Fibroblast of upper back skin (primary cell): ENCODE measurements at regions not wholly inside any gene's neighbourhood (a gene's known extent, or its start where the extent isn't known, plus 50 kb on each side); places are given as distances from the start of the nearest gene placed in this dataset.

Source experiments
- DNase-seq: peaks from one replicate; pipeline ENCODE4 v3.0.0-alpha.2; 2013

DNA sequence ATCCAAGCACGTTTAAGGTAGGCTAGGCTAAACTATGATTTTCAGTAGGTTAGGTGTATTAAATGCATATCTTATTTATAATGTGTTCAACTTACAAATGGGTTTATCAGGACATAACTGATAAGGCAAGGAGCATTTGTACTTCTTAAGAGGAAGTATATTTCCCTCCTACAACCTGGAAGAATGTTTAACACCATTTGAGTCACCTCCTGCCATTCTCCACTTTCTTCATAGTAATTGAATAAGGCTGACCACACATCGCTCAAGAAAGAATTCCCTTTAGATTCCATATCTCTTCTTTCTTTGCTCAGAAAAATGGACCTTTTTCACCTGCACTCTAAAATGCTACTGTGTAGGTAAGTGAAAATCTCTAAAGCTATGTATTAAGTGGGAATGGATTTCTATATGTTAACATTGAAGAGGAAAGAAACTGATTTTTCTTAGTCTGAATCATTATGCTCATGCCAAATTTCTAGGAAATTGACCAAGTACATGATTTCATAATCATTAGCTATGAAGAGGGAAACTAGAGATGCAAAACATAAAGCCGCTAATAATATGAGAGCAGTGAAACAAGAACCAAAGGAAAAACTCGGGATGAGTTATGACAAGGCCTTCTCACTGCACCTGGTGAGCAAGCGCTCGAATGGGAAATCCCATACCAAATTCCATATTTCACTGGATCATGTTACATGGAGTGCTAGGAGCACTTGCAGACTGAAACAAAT lies 210.4 kb downstream of the ALDH8A1 start:
- peak; percentile 76 for DNase-seq

DNA sequence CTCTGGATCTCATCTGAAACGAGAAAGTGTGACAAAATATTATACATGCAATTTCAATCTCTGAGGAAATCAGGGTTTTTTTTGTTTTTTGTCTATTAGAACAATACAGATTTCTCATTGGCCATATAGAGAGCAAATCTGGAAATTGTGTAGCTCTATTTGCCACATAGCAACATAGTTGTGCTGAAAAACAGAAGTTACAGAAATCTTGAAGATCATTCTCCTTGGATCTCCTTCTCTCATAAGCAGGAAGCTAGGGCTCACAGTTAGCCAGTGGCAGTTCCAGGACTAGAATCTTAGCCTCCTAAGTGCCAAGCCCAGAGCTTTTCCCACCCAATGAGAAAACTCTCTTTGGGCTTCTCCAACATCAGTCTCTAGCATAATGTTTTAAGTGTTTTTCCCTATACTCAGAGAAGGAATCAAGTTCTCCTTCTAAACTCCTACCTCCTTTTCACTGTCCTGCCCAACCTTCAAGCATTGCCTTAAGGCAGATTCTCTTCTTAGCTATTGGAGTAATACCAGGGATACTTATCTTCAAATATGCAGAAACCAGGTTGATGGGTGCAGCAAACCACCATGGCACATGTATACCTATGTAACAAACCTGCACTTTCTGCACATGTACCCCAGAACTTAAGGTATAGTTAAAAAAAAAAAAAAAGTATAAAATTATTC lies 211.6 kb downstream of the ALDH8A1 start:
- no peak for DNase-seq

DNA sequence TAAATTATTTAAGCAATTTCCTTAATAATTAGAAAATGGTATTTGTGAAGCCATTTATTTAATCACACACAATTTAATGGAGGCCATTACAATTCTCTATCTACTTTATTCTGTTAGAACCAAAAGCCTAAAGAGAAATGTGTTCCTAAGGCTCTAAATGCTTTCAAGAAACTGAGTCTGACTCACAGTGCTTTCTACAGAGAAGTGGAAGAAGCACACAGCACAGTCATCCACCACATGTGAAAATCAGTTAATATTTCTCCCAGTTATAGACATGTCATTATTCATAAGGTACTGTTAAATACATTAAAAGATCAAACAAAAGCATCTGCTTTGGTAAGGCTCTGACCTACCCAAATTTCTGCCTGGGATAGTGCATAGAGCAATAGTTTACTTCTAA lies 214.4 kb downstream of the ALDH8A1 start:
- DNase-seq = no peak

DNA sequence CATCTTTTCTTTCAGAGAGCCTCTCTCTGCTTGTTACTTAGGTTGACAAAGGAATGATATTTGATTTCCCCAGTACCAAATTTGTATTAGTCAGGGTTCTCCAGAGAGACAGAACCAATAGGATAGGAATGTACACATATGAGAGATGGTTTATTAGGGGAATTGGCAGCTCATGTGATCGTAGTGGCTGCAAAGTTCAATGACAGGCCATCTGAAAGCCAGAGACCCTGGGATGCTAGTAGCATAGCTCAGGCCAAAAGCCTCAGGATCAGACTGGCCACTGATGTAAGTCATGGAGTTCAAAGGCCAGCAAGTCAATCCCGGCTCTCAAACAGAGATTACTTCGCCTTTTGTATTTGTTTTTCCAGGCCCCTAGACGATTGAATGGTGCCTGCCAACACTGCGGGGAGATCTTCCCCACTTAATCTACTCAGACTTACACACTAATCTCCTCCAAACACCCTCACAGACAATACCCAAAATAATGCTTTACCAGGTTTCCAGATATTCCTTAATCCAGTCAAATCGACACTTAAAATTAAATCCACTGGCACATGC lies 215.5 kb downstream of the ALDH8A1 start:
- DNase-seq = no peak

DNA sequence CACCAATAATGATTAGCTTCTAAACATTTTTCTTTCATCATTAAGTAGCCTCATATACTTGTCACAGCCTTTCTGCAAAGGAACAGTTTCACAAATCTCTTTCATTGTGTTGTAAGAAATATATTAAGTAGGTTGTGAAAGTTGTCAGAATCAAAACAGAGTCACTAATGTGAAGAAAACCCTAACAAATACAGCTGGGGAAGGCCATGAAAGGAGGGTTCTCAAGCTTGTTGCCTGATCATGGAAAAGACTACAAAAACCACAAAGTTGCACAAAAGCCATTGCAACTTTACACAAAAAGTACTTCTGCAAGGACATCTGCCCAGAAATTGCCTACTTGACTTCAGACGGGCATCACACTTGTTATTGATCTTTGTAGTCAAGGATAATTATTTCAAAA lies 216.1 kb downstream of the ALDH8A1 start:
- no peak for DNase-seq

DNA sequence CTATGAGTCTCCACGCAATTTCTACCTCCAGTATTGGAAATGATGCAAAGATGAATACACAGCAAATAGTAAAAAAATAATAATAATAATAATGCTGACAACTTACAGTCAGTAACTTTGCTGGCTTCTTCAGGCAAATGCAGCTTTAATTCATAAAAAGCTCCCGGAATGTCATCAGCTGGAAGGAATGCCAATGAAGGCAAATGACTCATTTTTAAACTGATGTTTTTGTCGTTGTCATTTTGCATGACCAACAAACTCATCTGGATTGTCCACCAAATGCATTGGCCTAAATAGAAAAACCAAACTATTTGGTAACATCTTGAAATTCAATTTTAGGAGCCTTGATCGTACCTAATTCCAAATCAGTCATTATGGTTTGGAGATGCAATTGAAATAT lies 217.1 kb downstream of the ALDH8A1 start:
- peak; percentile 20 for DNase-seq

DNA sequence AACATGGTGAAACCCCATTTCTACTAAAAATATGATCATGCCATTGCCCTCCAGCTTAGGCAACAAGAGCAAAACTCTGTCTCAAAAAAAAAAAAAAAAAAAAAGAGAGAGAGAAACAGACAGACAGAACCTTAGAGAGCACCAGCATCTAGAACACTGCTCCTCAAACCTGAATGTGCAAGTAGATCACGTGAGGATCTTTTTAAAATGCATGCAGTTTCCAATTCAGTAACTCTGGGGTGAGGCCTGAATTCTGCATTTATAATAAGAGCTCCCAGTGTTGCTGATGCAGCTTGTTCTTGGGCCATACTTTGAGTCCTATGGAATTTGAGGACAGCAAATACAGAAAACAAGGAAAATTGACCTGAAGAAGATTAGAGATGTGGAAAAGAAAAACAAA lies 218.3 kb downstream of the ALDH8A1 start:
- no peak for DNase-seq

DNA sequence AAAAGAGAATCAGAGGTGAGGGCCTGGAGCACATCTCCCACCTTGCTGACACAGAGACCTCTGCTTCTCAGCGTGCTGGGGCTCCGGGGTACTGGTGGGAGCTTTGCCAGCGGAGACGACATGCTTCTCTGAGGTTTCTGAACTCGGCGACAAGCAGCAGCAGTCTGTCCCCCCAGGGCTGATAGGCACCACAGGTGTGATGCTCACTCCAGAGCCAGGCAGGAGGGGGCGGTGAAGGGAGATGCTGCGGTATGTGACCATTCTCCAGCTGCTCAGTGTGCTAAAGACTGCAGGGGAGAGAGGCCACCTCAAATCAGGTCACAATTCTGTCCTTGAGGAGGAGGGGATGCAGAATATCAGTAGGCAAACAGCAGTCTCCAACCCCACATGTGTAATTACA lies 219.9 kb downstream of the ALDH8A1 start:
- DNase-seq = no peak

DNA sequence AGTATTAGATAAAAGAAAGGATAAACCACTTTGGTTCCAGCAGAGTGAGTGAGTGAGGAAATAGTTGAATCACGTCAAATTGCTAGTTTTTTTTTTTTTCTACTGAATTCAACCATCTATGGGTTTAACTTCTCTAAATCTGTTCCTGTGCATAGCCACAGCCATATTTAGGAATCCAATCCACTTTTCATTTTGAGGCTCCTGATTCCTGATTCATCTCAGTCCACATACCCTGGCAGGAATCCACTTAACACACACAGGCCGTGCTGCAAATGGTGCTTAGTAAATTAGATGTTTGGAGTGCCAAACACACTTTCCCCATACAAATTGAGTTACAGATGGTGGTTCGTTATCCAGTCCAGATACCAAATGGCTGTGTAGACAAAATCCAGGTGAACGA lies 220.3 kb downstream of the ALDH8A1 start:
- DNase-seq = peak; percentile 80

DNA sequence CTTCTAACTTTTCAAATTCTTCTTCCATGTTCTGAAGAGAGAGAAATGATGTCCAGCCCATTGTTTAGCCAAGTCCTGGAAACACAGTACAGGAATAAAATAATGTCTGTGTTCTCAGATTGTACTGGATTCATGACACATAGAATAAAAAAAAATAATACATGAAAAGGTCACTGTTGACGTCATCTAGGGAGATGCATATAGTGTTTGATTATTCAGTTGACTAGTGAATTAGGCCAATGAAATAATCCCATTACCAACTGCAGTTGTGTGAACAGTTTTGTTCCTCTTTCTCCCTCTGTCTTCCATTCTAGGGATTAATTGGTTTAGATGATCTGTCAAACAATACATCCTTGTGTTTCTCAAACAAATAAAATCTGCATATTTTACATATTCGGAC lies 222.8 kb downstream of the ALDH8A1 start:
- DNase-seq = no peak

DNA sequence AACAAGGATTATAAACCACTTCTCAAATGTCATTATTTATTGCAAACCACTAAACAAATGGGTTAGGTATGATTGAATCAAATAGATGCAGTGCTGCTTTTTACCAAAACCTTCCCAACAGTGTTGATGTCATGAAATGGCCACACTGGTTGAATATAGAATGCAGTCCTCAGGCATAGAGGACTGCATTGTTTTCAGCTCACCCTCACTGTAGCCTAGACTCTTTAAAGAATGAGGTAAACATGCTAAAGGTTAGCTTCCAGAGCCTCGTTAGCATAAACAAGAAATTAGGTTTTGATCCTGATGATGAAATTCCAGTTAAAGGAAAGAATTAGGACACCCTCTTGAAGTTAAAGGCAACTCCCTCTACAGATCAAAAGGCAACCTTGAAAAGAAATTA lies 224.3 kb downstream of the ALDH8A1 start:
- DNase-seq = no peak

DNA sequence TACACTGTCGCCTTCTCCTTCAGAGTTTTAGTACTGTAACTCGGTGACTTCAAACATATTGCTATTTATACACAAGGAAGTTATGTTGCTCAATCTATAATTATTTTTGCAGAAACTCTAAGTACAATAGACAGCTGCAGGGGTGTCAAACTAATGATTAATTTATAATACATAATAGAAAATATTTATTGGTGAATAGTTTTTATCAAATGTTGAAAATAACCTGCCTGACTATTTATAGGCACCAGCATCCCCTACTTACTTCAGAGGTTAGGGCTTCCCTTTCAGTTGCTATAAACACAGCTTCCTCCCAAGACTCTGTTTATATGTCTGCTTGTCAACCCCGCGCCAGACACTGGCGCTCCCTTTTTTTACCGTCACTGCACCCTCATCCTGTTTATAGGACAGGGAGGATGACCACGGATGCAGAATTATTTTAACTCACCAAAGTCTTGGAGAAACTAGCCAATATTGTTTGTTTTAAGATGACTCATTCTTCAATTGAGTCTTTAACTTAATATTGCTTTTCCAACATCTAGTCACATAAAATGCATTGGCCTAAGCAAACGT lies 225.0 kb downstream of the ALDH8A1 start:
- no peak for DNase-seq

DNA sequence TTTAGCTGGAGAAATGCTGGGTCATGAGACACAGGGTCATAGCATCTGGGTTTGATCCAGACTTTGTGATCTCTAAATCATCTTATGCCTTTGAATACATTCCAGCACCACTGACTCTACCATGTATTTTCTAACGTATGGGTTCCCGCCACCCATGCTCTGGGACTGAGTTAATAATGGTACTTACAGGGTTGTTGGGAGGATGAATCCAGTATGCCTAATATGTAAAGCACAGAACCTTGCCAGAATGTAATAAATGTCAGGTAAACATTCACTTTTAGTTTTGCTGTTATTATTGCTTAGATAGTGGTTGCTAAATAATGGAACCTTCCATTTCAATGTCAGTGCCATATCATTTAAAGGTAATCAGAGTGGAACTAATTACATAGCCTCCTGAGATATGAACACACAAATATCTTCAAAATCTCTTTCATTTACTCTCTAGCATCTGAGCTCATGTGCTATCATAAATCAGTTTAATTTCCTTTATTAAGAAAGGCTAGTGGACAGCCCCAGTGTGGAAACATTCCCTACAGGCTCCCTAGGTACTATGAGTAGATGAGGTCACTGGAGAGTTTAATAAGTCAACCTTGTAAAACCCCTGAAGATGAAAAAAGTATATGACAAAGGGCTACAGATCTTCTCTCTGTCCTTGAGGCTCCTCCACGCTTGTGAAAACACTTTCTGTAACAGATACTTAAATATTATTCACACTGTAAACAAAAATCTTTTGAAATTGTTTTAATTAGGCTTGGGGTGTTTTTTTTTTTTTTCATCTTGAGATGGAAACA lies 226.6 kb downstream of the ALDH8A1 start:
- DNase-seq = peak; percentile 86

DNA sequence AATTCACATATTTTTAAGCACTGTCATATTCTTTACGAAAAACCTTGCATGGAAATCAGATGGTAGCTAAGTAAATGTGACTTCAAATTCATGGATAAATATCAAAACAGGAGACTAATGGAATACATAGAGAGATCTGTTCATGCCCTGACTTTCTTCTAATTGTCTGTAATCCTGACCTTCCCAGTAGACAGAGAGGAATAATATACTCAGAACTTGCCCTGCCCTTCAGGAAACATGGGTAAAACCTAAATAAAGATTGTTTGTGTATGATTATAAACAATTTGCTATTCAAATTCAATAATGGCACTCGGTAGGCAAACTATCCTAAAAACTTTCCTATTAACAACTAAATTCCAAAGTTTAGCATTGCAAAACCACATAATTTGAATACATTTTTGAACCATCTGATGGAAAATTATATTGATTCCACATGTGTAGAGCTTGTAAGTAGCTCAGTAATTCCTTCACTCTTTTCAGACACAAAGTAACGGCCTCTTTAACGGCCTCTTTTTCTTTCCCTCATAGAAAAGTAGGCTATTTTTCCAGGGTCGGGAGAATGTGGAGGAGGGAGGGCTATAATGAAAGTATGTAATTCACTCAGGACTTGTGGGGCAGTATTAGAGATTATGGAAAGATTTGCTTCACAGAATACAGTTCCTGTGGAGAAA lies 227.6 kb downstream of the ALDH8A1 start:
- peak; percentile 87 for DNase-seq

DNA sequence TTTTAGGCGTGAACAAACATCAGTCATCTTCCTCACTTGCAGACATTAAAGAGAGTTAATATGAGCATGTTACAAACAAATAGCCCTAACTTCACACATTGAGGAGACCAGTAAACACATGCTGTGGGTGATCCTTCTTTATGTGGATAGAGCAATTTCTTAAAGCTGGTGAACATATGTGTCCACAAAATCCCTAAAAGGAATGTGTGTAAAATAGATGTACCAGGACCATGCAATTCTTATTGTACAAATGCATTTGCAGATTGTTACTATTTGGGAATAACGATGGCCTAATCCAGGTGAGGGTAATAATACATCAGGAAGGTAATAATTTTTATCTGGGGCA lies 228.9 kb downstream of the ALDH8A1 start:
- DNase-seq = peak; percentile 79

DNA sequence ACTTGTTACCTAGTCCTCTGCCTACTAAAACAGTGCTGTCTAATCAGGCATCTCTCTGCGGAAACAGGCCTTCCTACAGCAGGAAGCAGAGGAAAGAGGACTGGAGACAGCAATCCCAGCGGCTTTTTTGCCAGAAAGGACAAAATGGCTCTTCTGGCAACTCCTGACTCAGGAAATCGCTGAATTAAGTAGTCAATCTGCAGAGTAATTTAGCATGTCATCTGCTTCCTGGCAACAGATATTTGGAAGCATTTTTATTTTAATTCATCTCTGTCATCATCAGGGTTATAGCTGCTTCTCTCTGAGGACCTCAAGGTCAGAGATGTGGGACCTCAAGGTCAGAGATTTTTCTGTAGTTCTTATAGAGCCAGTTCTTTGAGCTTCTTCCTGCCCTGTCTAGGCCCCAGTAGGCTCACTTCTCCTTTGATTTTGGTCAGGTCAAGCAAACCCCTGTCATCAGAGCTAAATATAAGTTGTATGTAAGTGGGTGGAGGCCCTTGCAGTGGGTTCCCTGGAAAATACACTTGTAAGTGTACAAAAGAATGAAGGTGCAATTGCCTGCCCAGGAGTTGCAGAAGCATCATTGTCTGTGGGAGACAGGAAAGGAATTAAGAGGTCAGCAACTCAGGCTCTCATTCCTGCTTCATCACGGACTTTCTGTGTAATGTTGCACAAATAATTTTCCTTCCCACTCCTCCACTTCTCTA lies 229.4 kb downstream of the ALDH8A1 start:
- DNase-seq = peak; percentile 50

DNA sequence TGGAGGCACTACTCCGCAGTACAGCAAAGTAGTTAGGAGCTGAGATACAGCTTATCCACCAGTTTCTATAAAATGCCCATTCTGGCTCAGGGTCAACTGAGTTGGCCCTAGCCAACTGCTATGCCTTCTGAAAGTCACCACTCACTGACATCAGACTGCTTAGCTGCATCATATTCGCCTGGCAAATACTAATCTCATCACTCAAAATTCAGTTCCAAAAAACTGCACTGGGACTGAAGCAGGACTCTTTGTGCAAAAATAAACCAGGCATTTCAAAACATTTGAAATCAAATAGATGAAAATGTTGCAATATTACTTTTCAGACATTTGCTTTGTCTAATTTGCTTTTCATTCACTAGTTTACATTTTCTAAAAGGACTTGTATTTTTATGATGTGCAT lies 230.0 kb downstream of the ALDH8A1 start:
- DNase-seq = no peak

DNA sequence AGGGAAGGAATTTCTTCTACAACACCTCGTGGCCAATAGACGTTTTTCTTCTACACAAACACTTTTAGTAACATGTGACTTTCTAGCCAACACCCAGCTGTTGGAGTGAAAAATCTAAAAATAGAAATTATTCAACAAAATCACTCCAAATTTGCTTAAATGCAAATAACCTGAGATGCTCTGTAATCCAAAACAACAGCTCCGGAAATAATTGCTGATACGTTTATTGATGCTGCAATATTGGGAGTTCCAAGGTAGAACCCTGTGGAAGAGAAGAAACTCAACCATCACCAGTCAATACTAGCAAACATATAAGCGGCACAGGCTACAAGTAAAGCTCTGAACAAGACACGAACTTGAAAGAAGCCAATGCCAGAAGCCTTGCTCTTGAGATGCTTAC lies 230.6 kb downstream of the ALDH8A1 start:
- no peak for DNase-seq

DNA sequence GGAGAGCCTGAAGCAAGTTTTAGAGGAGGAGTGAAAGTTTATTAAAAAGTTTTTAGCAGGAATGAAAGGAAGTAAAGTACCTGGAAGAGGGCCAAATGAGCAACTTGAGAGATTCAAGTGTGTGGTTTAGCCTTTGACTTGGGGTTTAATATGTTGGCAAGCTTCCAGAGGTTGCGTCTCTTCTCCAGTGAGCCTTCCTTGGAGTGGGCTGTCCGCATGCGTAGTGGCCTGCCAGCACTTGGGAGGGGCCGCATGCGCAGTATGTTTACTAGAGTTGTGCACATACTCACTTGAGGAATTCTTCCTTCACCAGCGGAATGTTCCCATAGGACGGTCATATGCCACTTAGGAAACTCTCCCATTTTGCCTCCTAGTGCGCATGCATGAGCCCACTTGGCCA lies 235.2 kb downstream of the ALDH8A1 start:
- peak; percentile 43 for DNase-seq

DNA sequence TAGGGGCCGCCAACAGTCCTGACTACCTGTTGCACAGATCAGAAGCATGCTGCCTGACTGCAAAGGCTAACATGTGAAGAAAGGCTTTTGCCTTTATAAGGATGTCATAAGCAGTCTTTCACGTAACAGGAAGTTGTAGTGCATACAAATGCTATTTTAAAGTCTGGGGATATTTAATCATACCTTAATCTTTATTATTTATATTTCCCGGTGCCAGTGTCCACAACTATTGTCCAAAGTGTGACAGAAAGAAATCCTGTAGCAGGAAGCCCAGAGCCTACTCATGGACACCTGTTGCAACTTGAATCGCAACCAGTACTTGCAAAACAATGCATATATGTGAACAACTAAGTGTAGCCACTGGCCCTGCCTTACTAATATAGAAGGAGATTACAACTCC lies 235.8 kb downstream of the ALDH8A1 start:
- DNase-seq = no peak

DNA sequence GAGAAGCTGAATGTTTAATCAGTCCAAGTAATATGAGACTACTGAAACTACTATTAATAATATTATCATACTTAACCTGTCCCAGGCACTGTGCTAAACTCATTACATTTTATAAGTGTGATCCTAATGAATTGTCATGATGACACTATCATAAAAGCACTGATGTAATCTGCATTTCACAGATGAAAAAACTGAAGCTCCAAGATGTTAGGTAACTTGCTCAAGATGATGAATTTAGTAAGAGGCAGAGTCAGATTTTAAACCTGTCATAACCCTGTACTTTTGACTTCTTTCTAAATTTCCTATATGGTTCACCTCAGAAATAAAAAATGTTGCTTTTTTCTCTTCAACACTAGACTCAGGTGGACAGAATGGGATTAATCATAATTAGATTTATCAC lies 237.6 kb downstream of the ALDH8A1 start:
- no peak for DNase-seq

DNA sequence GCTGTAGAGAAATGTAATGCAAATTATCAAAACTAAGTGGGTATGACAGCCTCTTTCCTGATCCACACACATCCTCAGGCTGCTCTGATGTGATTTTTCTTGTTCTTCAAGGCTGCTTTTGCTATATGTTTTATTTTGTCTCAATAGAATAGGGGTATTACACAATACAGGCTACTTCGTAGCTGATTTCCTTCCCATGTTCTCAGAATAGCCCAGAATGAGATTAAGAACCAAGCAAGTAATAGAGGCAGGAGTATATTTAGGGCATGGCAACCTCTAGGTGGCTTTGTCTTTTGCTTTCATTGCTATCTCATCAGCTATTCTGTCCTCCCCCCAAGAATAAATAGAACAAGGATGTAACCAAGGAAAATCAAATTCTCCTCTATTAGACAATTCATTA lies 241.8 kb downstream of the ALDH8A1 start:
- no peak for DNase-seq
